ENCODE measurements at regions not wholly inside any gene's neighbourhood (a gene's known extent, or its start where the extent isn't known, plus 50 kb on each side); places are given as distances from the start of the nearest gene placed in this dataset.

GRCh38 chr10:36075196-36075595, 433.1 kb upstream of the FZD8 start:
- in situ Hi-C loops (cut with HindIII; ENCODE audit: low sequenced_read_pairs): no loop called here

GRCh38 chr10:36073796-36074345, 431.8 kb upstream of the FZD8 start:
- TF ChIP-seq CTCF (IDR thresholded peaks at IDR 0.05; ENCODE audit: low read depth, low read length, missing control alignments): no peak
- H3K4me3 ChIP-seq (ENCODE audit: low read depth, low read length): no peak overlapping the region
- in situ Hi-C loops (cut with HindIII; ENCODE audit: low sequenced_read_pairs): no loop called here
- DNase-seq (ENCODE audit: low read depth): no peak

More at GRCh38 chr10:36075196-36075595, 433.1 kb upstream of the FZD8 start:
- H3K4me3 ChIP-seq (ENCODE audit: low read depth, low read length): no peak overlapping the region
- TF ChIP-seq CTCF (IDR thresholded peaks at IDR 0.05; ENCODE audit: low read depth, low read length, missing control alignments): no peak
- DNase-seq (ENCODE audit: low read depth): no peak

GRCh38 chr10:36068542-36068941, 426.4 kb upstream of the FZD8 start:
- no peak for DNase-seq (ENCODE audit: low read depth)
- no peak for TF ChIP-seq CTCF (IDR thresholded peaks at IDR 0.05; ENCODE audit: low read depth, low read length, missing control alignments)
- no peak overlapping the region for H3K4me3 ChIP-seq (ENCODE audit: low read depth, low read length)
- in situ Hi-C loops (cut with HindIII; ENCODE audit: low sequenced_read_pairs): no loop called here

GRCh38 chr10:36067748-36068147, 425.7 kb upstream of the FZD8 start:
- no peak for TF ChIP-seq CTCF (IDR thresholded peaks at IDR 0.05; ENCODE audit: low read depth, low read length, missing control alignments)
- no peak overlapping the region for H3K4me3 ChIP-seq (ENCODE audit: low read depth, low read length)
- DNase-seq (ENCODE audit: low read depth): no peak
- in situ Hi-C loops (cut with HindIII; ENCODE audit: low sequenced_read_pairs): no loop called here

- no peak for TF ChIP-seq CTCF (IDR thresholded peaks at IDR 0.05; ENCODE audit: low read depth, low read length, missing control alignments)
- DNase-seq (ENCODE audit: low read depth): no peak
- in situ Hi-C loops (cut with HindIII; ENCODE audit: low sequenced_read_pairs): no loop called here
Observed at GRCh38 chr10:36066850-36067249, 424.8 kb upstream of the FZD8 start.

GRCh38 chr10:36066102-36066501, 424.0 kb upstream of the FZD8 start:
- no peak for DNase-seq (ENCODE audit: low read depth)
- no peak overlapping the region for H3K4me3 ChIP-seq (ENCODE audit: low read depth, low read length)
- in situ Hi-C loops (cut with HindIII; ENCODE audit: low sequenced_read_pairs): no loop called here
- TF ChIP-seq CTCF (IDR thresholded peaks at IDR 0.05; ENCODE audit: low read depth, low read length, missing control alignments): no peak

More at GRCh38 chr10:36066850-36067249, 424.8 kb upstream of the FZD8 start:
- H3K4me3 ChIP-seq (ENCODE audit: low read depth, low read length): no peak overlapping the region

All from astrocyte of the cerebellum (primary cell).